Liver (tissue), 8 donors: ENCODE measurements at regions not wholly inside any gene's neighbourhood (a gene's known extent, or its start where the extent isn't known, plus 50 kb on each side); places are given as distances from the start of the nearest gene placed in this dataset.

Experiments used
- DNase-seq: peaks from one replicate; pipeline ENCODE4 v3.0.0-alpha.2; 2017; ENCODE audit warnings: low spot score
- H3K27ac ChIP-seq, 2 donors: one replicate each; pipeline ENCODE4 v1.7.0; 2013; ENCODE audit warnings: inconsistent platforms in 2 of 2, low read length in 2 of 2, control low read depth in 1 of 2, low read depth in 1 of 2, mild to moderate bottlenecking in 1 of 2
- H3K27me3 ChIP-seq, 4 donors: one replicate each; pipeline versions ENCODE4 v1.6.1 to v1.7.0; 2013; ENCODE audit warnings: low read length in 3 of 4, inconsistent platforms in 1 of 4, mild to moderate bottlenecking in 1 of 4, moderate library complexity in 1 of 4; ENCODE audit not compliant: control insufficient read depth in 4 of 4, insufficient read depth in 4 of 4
- H3K36me3 ChIP-seq, 4 donors: one replicate each; pipeline versions ENCODE4 v1.6.1 to v1.7.0; 2013; ENCODE audit warnings: low read length in 3 of 4, mild to moderate bottlenecking in 3 of 4, low read depth in 1 of 4, moderate library complexity in 1 of 4; ENCODE audit not compliant: control insufficient read depth in 4 of 4, insufficient read depth in 3 of 4
- H3K4me1 ChIP-seq, 4 donors: one replicate each; pipeline versions ENCODE4 v1.6.1 to v1.7.0; 2013; ENCODE audit warnings: low read length in 3 of 4, mild to moderate bottlenecking in 3 of 4, moderate library complexity in 1 of 4; ENCODE audit not compliant: control insufficient read depth in 4 of 4, insufficient read depth in 4 of 4
- H3K4me3 ChIP-seq, 3 donors: one replicate each; pipeline versions ENCODE4 v1.6.1 to v1.7.0; 2013; ENCODE audit warnings: low read length in 3 of 3, control low read depth in 1 of 3, low read depth in 1 of 3, mild to moderate bottlenecking in 1 of 3
- H3K9ac ChIP-seq, 2 donors: one replicate each; pipeline ENCODE4 v1.7.0; 2013; ENCODE audit warnings: low read length in 2 of 2, mild to moderate bottlenecking in 2 of 2, moderate library complexity in 2 of 2, control low read depth in 1 of 2, low read depth in 1 of 2
- H3K9me3 ChIP-seq, 4 donors: one replicate each; pipeline versions ENCODE4 v1.6.1 to v1.7.0; 2013; ENCODE audit warnings: low read length in 3 of 4; ENCODE audit not compliant: control insufficient read depth in 4 of 4
- EGR1 ChIP-seq, 2 donors: IDR thresholded peaks; 2 replicates each; pipeline ENCODE4 v1.6.1; 2016 to 2018; ENCODE audit warnings: antibody characterized with exemption in 2 of 2, low read depth in 2 of 2
- FOXA1 ChIP-seq: IDR thresholded peaks from 2 replicates; pipeline ENCODE4 v1.6.1; 2016; ENCODE audit warnings: antibody characterized with exemption
- FOXA2 ChIP-seq: IDR thresholded peaks from 2 replicates; pipeline ENCODE4 v1.6.1; 2016; ENCODE audit warnings: antibody characterized with exemption
- GABPA ChIP-seq, 2 donors: IDR thresholded peaks in 1 of 2; conservative IDR thresholded peaks in 1 of 2; 2 replicates each; pipeline ENCODE4 v1.6.1; 2016; ENCODE audit warnings: antibody characterized with exemption in 2 of 2, mild to moderate bottlenecking in 1 of 2, moderate library complexity in 1 of 2
- HNF4G ChIP-seq: IDR thresholded peaks from 2 replicates; pipeline ENCODE4 v1.6.1; 2016; ENCODE audit warnings: antibody characterized with exemption
- JUND ChIP-seq, 2 donors: IDR thresholded peaks; 2 replicates each; pipeline ENCODE4 v1.6.1; 2016; ENCODE audit warnings: antibody characterized with exemption in 2 of 2
- NR2F2 ChIP-seq: IDR thresholded peaks from 2 replicates; pipeline ENCODE4 v1.6.1; 2016; ENCODE audit warnings: antibody characterized with exemption
- RAD21 ChIP-seq, 2 donors: IDR thresholded peaks; 2 replicates each; pipeline ENCODE4 v1.6.1; 2016; ENCODE audit warnings: antibody characterized with exemption in 2 of 2, mild to moderate bottlenecking in 2 of 2
- RXRA ChIP-seq, 2 donors: IDR thresholded peaks; 2 replicates each; pipeline ENCODE4 v1.6.1; 2017 to 2018; ENCODE audit warnings: antibody characterized with exemption in 2 of 2, mild to moderate bottlenecking in 1 of 2
- SP1 ChIP-seq: IDR thresholded peaks from 2 replicates; pipeline ENCODE4 v1.6.1; 2018; ENCODE audit warnings: antibody characterized with exemption, mild to moderate bottlenecking
- TAF1 ChIP-seq: conservative IDR thresholded peaks from 2 replicates; pipeline ENCODE4 v1.6.1; 2016; ENCODE audit warnings: antibody characterized with exemption, mild to moderate bottlenecking
- YY1 ChIP-seq: IDR thresholded peaks from 2 replicates; pipeline ENCODE4 v1.6.1; 2016; ENCODE audit warnings: antibody characterized with exemption, mild to moderate bottlenecking
- WGBS: extraction: QIAGEN DNeasy Blood & Tissue Kit; methylation state at CpG from one replicate; pipeline ENCODE4 v1.1.7; 2013; 5-methylcytosine and 5-hydroxymethylcytosine counted together
- TF ChIP-seq, protein P1 (sequence below): IDR thresholded peaks from 2 replicates; pipeline ENCODE4 v1.6.1; 2016; ENCODE audit warnings: antibody characterized with exemption
- TF ChIP-seq, protein P2 (sequence below): fragments of 150-350 bp; IDR thresholded peaks from 2 replicates; pipeline ENCODE4 v1.5.1; 2017; ENCODE audit warnings: improper control_type of control experiment, low read depth, low read length; ENCODE audit not compliant: missing input control
- TF ChIP-seq, protein P3 (sequence below): IDR thresholded peaks from 2 replicates; pipeline ENCODE4 v1.6.1; 2016; ENCODE audit warnings: antibody characterized with exemption
- TF ChIP-seq, protein P4 (sequence below): IDR thresholded peaks from 2 replicates; pipeline ENCODE4 v1.6.1; 2016; ENCODE audit warnings: antibody characterized with exemption, mild to moderate bottlenecking
- donor health status: healthy.
- donor health status: healthy.
- donor health status: healthy.
- donor health status: healthy.
- donor health status: healthy.

DNA sequence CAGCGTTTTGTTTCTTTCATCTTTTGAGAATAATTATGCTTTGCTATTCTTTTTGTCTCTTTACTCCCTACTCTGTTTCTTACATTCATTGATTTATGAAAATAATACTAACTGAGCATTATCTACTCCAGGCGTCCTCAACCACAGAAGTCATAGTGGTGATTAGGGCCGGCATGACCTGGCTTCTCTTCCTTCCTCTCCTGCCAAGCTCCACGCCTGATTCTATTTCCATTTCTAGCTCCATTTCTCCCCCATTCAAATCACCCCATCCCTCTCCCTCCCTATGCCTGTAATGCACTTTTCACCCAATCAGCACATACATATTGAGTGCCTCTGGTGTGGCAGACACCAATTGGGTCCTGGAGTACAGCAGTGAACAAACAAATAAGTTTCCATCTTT lies 183.2 kb upstream of the GPR12 start:
- no peaks in the 10 kb centered on the region for H3K36me3 ChIP-seq
- H3K4me3 ChIP-seq: no peak overlapping the region
- 70% methylated on average over 4 of the region's 4 CpGs for WGBS
- H3K27me3 ChIP-seq: no peaks in the 10 kb centered on the region
- H3K4me1 ChIP-seq: no peaks in the 10 kb centered on the region
- no peak for TF ChIP-seq TAF1
- TF ChIP-seq NR2F2: no peak
- H3K9ac ChIP-seq: no peak overlapping the region
- no peaks in the 10 kb centered on the region for H3K9me3 ChIP-seq
- no peak for DNase-seq
- no peak overlapping the region for H3K27ac ChIP-seq

DNA sequence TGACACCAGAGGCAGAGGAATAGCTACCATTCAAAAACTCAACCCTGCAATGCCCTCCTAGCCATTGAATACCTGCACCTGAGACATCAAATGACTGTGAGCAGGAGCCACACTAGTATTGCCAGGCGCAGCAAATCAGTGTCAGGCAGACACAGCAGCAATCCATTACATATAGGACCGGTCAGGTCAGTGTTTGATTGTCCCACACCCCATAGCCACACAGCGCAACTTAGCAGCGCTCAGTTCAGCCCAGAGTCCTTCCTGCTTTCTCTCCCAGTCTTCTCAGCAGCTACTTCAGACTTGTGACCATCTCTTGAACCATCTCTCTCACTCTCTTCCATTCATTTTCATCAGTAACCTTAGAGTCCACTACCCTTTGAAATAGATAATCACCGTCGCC lies 181.6 kb upstream of the GPR12 start:
- H3K36me3 ChIP-seq: no peaks in the 10 kb centered on the region
- no peaks in the 10 kb centered on the region for H3K9me3 ChIP-seq
- no peak for TF ChIP-seq RAD21 (IDR thresholded peaks at IDR 0.05)
- no peak for TF ChIP-seq FOXA2
- no peak for TF ChIP-seq NR2F2
- no peak for TF ChIP-seq RXRA (IDR thresholded peaks at IDR 0.05)
- TF ChIP-seq HNF4G: no peak
- no peak for TF ChIP-seq SP1
- TF ChIP-seq, protein P1, sequence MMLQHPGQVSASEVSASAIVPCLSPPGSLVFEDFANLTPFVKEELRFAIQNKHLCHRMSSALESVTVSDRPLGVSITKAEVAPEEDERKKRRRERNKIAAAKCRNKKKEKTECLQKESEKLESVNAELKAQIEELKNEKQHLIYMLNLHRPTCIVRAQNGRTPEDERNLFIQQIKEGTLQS: no peak
- H3K27ac ChIP-seq: no peak overlapping the region
- H3K27me3 ChIP-seq: no peaks in the 10 kb centered on the region
- WGBS: 84% methylated on average over 6 of the region's 6 CpGs
- no peak overlapping the region for H3K4me3 ChIP-seq
- no peaks in the 10 kb centered on the region for H3K4me1 ChIP-seq
- DNase-seq: no peak
- no peak overlapping the region for H3K9ac ChIP-seq

DNA sequence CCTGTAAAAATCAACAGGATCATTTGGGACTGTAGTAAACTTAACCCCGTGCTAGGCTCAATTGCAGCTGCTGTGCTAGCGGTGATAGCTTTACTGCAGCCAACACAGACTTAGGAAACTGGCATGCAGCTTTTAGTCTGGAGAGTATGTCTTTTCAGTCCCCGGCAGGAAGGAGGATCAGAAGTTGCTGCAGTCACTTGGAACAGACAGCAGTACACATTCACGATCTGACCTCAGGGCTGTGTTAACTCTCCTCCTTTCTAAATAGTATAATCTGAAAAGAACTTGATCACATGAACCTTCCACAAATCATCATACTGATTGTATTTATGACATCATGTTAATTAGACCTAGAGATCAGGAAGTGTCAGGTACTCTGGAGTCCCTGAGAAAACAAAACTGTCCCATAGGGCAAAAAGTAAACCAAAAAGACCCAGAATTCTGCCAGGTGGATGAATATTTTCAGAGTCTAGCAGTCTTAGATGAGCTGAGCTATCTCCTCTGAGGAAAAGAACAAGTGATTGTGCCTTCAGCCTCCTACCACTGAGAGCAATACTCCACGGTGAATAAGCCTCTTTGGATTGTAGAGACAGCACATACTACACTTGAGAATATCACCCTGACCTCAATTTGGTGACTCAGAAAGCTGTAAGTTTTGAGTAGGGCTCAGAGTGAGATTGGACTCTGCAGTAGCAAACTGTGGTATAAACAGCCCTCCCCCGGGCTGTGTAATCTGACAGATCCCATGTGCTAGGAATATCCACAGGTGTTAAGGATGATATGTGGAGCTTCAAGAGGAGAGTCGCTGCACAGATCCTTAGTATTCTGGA lies 181.0 kb upstream of the GPR12 start:
- Histone ChIP-seq H3K36me3 (no peaks in the 10 kb centered on the region), H3K9me3 (no peaks in the 10 kb centered on the region), H3K27ac (no peak overlapping the region), H3K4me3 (no peak overlapping the region), H3K9ac (no peak overlapping the region), H3K4me1 (no peaks in the 10 kb centered on the region), H3K27me3 (no peaks in the 10 kb centered on the region)
- TF ChIP-seq, protein P2, sequence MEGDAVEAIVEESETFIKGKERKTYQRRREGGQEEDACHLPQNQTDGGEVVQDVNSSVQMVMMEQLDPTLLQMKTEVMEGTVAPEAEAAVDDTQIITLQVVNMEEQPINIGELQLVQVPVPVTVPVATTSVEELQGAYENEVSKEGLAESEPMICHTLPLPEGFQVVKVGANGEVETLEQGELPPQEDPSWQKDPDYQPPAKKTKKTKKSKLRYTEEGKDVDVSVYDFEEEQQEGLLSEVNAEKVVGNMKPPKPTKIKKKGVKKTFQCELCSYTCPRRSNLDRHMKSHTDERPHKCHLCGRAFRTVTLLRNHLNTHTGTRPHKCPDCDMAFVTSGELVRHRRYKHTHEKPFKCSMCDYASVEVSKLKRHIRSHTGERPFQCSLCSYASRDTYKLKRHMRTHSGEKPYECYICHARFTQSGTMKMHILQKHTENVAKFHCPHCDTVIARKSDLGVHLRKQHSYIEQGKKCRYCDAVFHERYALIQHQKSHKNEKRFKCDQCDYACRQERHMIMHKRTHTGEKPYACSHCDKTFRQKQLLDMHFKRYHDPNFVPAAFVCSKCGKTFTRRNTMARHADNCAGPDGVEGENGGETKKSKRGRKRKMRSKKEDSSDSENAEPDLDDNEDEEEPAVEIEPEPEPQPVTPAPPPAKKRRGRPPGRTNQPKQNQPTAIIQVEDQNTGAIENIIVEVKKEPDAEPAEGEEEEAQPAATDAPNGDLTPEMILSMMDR: no peak
- TF ChIP-seq YY1: no peak
- TF ChIP-seq, protein P3, sequence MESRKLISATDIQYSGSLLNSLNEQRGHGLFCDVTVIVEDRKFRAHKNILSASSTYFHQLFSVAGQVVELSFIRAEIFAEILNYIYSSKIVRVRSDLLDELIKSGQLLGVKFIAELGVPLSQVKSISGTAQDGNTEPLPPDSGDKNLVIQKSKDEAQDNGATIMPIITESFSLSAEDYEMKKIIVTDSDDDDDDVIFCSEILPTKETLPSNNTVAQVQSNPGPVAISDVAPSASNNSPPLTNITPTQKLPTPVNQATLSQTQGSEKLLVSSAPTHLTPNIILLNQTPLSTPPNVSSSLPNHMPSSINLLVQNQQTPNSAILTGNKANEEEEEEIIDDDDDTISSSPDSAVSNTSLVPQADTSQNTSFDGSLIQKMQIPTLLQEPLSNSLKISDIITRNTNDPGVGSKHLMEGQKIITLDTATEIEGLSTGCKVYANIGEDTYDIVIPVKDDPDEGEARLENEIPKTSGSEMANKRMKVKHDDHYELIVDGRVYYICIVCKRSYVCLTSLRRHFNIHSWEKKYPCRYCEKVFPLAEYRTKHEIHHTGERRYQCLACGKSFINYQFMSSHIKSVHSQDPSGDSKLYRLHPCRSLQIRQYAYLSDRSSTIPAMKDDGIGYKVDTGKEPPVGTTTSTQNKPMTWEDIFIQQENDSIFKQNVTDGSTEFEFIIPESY: no peak
- TF ChIP-seq RAD21 (IDR thresholded peaks at IDR 0.05): no peak
- no peak for TF ChIP-seq FOXA1
- TF ChIP-seq NR2F2: no peak
- TF ChIP-seq JUND (IDR thresholded peaks at IDR 0.05): no peak
- TF ChIP-seq, protein P4, sequence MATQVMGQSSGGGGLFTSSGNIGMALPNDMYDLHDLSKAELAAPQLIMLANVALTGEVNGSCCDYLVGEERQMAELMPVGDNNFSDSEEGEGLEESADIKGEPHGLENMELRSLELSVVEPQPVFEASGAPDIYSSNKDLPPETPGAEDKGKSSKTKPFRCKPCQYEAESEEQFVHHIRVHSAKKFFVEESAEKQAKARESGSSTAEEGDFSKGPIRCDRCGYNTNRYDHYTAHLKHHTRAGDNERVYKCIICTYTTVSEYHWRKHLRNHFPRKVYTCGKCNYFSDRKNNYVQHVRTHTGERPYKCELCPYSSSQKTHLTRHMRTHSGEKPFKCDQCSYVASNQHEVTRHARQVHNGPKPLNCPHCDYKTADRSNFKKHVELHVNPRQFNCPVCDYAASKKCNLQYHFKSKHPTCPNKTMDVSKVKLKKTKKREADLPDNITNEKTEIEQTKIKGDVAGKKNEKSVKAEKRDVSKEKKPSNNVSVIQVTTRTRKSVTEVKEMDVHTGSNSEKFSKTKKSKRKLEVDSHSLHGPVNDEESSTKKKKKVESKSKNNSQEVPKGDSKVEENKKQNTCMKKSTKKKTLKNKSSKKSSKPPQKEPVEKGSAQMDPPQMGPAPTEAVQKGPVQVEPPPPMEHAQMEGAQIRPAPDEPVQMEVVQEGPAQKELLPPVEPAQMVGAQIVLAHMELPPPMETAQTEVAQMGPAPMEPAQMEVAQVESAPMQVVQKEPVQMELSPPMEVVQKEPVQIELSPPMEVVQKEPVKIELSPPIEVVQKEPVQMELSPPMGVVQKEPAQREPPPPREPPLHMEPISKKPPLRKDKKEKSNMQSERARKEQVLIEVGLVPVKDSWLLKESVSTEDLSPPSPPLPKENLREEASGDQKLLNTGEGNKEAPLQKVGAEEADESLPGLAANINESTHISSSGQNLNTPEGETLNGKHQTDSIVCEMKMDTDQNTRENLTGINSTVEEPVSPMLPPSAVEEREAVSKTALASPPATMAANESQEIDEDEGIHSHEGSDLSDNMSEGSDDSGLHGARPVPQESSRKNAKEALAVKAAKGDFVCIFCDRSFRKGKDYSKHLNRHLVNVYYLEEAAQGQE: no peak
- TF ChIP-seq GABPA (IDR thresholded peaks at IDR 0.05 in 1 of 2, conservative IDR thresholded peaks at IDR 0.05 in 1 of 2): no peak
- no peak for TF ChIP-seq HNF4G
- TF ChIP-seq EGR1 (IDR thresholded peaks at IDR 0.05; ENCODE audit: low read depth in 2 of 2): no peak
- TF ChIP-seq, protein P1: no peak
- TF ChIP-seq FOXA2: no peak
- no peak for TF ChIP-seq SP1
- 66% methylated on average over 7 of the region's 7 CpGs for WGBS
- no peak for DNase-seq
